ENCODE measurements at regions not wholly inside any gene's neighbourhood (a gene's known extent, or its start where the extent isn't known, plus 50 kb on each side); places are given as distances from the start of the nearest gene placed in this dataset.
"Not testable (repeated sequence)": the region's sequence is repeated elsewhere in the genome, so short reads cannot be mapped to it uniquely, and the experiment has no call there.

GRCh38 chr17:64799543-64800188 is 119.6 kb downstream of the LRRC37A3 start:
- TF ChIP-seq REST (tag by site-specific recombination; IDR thresholded peaks at IDR 0.05); CTCF (tag by site-specific recombination; IDR thresholded peaks at IDR 0.05); ATF2 (tag by site-specific recombination; IDR thresholded peaks at IDR 0.05; ENCODE audit: low read depth); PATZ1 (tag by site-specific recombination; IDR thresholded peaks at IDR 0.05); ZNF626 (tag by site-specific recombination; IDR thresholded peaks at IDR 0.05); ZBTB44 (tag by site-specific recombination; IDR thresholded peaks at IDR 0.05); ZNF580 (tag by site-specific recombination; IDR thresholded peaks at IDR 0.05); ZBTB17 (tag by site-specific recombination; IDR thresholded peaks at IDR 0.05); ZNF623 (tag by site-specific recombination; IDR thresholded peaks at IDR 0.05); KLF10 (tag by site-specific recombination; IDR thresholded peaks at IDR 0.05); ZFP3 (tag by site-specific recombination; IDR thresholded peaks at IDR 0.05; ENCODE audit: low read depth); ZNF121 (tag by site-specific recombination; IDR thresholded peaks at IDR 0.05); ZNF292 (tag by site-specific recombination; IDR thresholded peaks at IDR 0.05; ENCODE audit: borderline replicate concordance, low read depth): not testable (repeated sequence)
